WTC11 (cell line): ENCODE measurements at regions not wholly inside any gene's neighbourhood (a gene's known extent, or its start where the extent isn't known, plus 50 kb on each side); places are given as distances from the start of the nearest gene placed in this dataset.

Experiments used
- ATAC-seq: fragments of 200-7000 bp; cut with Tn5 transposase; 2 replicates; pipeline ENCODE4 v1.10.0; 2021; ENCODE audit warnings: mild to moderate bottlenecking, moderate library complexity
- CTCF ChIA-PET: fragments of 300-600 bp; sonication (Branson Sonifier 250); formaldehyde crosslinking; loops from one replicate; lab custom pipeline; 2021; ENCODE audit warnings: antibody characterized with exemption; lab: Charles Lee
- POLR2A ChIA-PET: fragments of 350-600 bp; sonication (Branson Sonifier 250); formaldehyde crosslinking; loops from one replicate; lab custom pipeline; 2021; ENCODE audit warnings: antibody characterized with exemption; lab: Charles Lee
- DNase-seq: peaks from one replicate; pipeline ENCODE4 v3.0.0; 2021; ENCODE audit warnings: low spot score
- H3K27ac Mint-ChIP-seq: 2 replicates; pipeline ENCODE4 v1.8.0; 2021; ENCODE audit warnings: mixed read lengths
- H3K27me3 Mint-ChIP-seq: 2 replicates; pipeline ENCODE4 v1.8.0; 2021; ENCODE audit warnings: low read depth, mild to moderate bottlenecking, moderate library complexity, mixed read lengths
- H3K36me3 Mint-ChIP-seq: 2 replicates; pipeline ENCODE4 v1.8.0; 2021; ENCODE audit warnings: mixed read lengths
- H3K4me1 Mint-ChIP-seq: 2 replicates; pipeline ENCODE4 v1.8.0; 2022; ENCODE audit warnings: mixed read lengths
- H3K4me3 Mint-ChIP-seq: 2 replicates; pipeline ENCODE4 v1.8.0; 2021; ENCODE audit warnings: mild to moderate bottlenecking, moderate library complexity, mixed read lengths
- H3K9me3 Mint-ChIP-seq: 2 replicates; pipeline ENCODE4 v1.8.0; 2021; ENCODE audit warnings: mixed read lengths
- ATF3 ChIP-seq: sonication (generic); formaldehyde crosslinking; conservative IDR thresholded peaks from 2 replicates; pipeline ENCODE4 v1.8.1; 2022; ENCODE audit warnings: mild to moderate bottlenecking, missing genetic modification reagents
- E2F4 ChIP-seq: sonication (generic); formaldehyde crosslinking; IDR thresholded peaks from 2 replicates; pipeline ENCODE4 v1.8.1; 2022; ENCODE audit warnings: low read depth, mild to moderate bottlenecking, moderate library complexity, missing genetic modification reagents, borderline replicate concordance
- FOXK1 ChIP-seq: sonication (generic); formaldehyde crosslinking; IDR thresholded peaks from 2 replicates; pipeline ENCODE4 v1.8.0; 2022; ENCODE audit warnings: mild to moderate bottlenecking, moderate library complexity, missing genetic modification reagents
- FOXP1 ChIP-seq: sonication (generic); formaldehyde crosslinking; IDR thresholded peaks from 2 replicates; pipeline ENCODE4 v1.8.0; 2022; ENCODE audit warnings: missing genetic modification reagents, mild to moderate bottlenecking, moderate library complexity, borderline replicate concordance
- HMGA2 ChIP-seq: fragments of 250-450 bp; sonication (Bioruptor Pico); IDR thresholded peaks from 2 replicates; pipeline ENCODE4 v1.4.0; 2021; ENCODE audit warnings: mild to moderate bottlenecking, moderate library complexity
- HMGXB4 ChIP-seq: sonication (generic); formaldehyde crosslinking; IDR thresholded peaks from 2 replicates; pipeline ENCODE4 v1.8.1; 2023; ENCODE audit warnings: mild to moderate bottlenecking, moderate library complexity, missing genetic modification reagents
- JAZF1 ChIP-seq: fragments of 250-450 bp; sonication (Bioruptor Pico); IDR thresholded peaks from 2 replicates; pipeline ENCODE4 v1.9.0; 2021; ENCODE audit warnings: moderate library complexity, mild to moderate bottlenecking, inconsistent platforms
- PRDM15 ChIP-seq: sonication (generic); formaldehyde crosslinking; IDR thresholded peaks from 2 replicates; pipeline ENCODE4 v1.8.0; 2022; ENCODE audit warnings: missing genetic modification reagents
- PREB ChIP-seq: sonication (generic); formaldehyde crosslinking; IDR thresholded peaks from 2 replicates; pipeline ENCODE4 v1.8.1; 2022; ENCODE audit warnings: mild to moderate bottlenecking, missing genetic modification reagents, moderate library complexity, borderline replicate concordance
- SMAD4 ChIP-seq: sonication (generic); formaldehyde crosslinking; IDR thresholded peaks from 2 replicates; pipeline ENCODE4 v1.8.0; 2022; ENCODE audit warnings: mild to moderate bottlenecking, missing genetic modification reagents
- SP1 ChIP-seq: sonication (generic); formaldehyde crosslinking; conservative IDR thresholded peaks from 2 replicates; pipeline ENCODE4 v1.8.1; 2022; ENCODE audit warnings: missing genetic modification reagents
- STAT6 ChIP-seq: sonication (generic); formaldehyde crosslinking; conservative IDR thresholded peaks from 2 replicates; pipeline ENCODE4 v1.8.1; 2023; ENCODE audit warnings: mild to moderate bottlenecking, low read depth, missing genetic modification reagents, moderate library complexity
- TEAD1 ChIP-seq: sonication (generic); formaldehyde crosslinking; IDR thresholded peaks from 2 replicates; pipeline ENCODE4 v1.8.0; 2022; ENCODE audit warnings: mild to moderate bottlenecking, missing genetic modification reagents
- TEAD4 ChIP-seq: sonication (generic); formaldehyde crosslinking; IDR thresholded peaks from 2 replicates; pipeline ENCODE4 v1.8.0; 2022; ENCODE audit warnings: mild to moderate bottlenecking, missing genetic modification reagents
- USF1 ChIP-seq: sonication (generic); formaldehyde crosslinking; IDR thresholded peaks from 2 replicates; pipeline ENCODE4 v1.8.0; 2022; ENCODE audit warnings: mild to moderate bottlenecking, missing genetic modification reagents
- USF2 ChIP-seq: sonication (generic); formaldehyde crosslinking; IDR thresholded peaks from 2 replicates; pipeline ENCODE4 v1.8.1; 2023; ENCODE audit warnings: mild to moderate bottlenecking, missing genetic modification reagents, moderate library complexity
- ZNF121 ChIP-seq: sonication (generic); formaldehyde crosslinking; IDR thresholded peaks from 2 replicates; pipeline ENCODE4 v1.8.0; 2023; ENCODE audit warnings: missing genetic modification reagents
- ZNF425 ChIP-seq: fragments of 250-450 bp; sonication (Bioruptor Pico); conservative IDR thresholded peaks from 2 replicates; pipeline ENCODE4 v1.9.0; 2021; ENCODE audit warnings: mild to moderate bottlenecking

GRCh38 chr14:54109521-54110120 is 153.0 kb upstream of the BMP4 start:
- CTCF ChIA-PET: no interaction called here
- POLR2A ChIA-PET: no interaction called here
- H3K36me3 Mint-ChIP-seq: peaks cover 2% of the 10 kb centered on the region; the same call in 1 of the 2 replicates
- H3K27me3 Mint-ChIP-seq: no peaks in the 10 kb centered on the region
- peaks cover 14% of the 10 kb centered on the region for H3K9me3 Mint-ChIP-seq
- TF ChIP-seq SP1 (CRISPR knock-in tag) (no peak), PREB (no peak), TEAD1 (CRISPR knock-in tag) (no peak), FOXK1 (no peak), USF2 (CRISPR knock-in tag) (no peak), ATF3 (CRISPR knock-in tag) (no peak), STAT6 (CRISPR knock-in tag) (no peak), HMGXB4 (CRISPR knock-in tag) (no peak), HMGA2 (CRISPR knock-in tag) (no peak), FOXP1 (CRISPR knock-in tag) (no peak), ZNF425 (CRISPR knock-in tag) (no peak), E2F4 (CRISPR knock-in tag) (no peak), ZNF121 (CRISPR knock-in tag) (no peak), JAZF1 (CRISPR knock-in tag) (no peak), USF1 (no peak), PRDM15 (CRISPR knock-in tag) (no peak), TEAD4 (CRISPR knock-in tag) (no peak), SMAD4 (CRISPR knock-in tag) (no peak)
- H3K4me1 Mint-ChIP-seq: peaks cover 25% of the 10 kb centered on the region
- ATAC-seq: no peak
- H3K27ac Mint-ChIP-seq: no peak overlapping the region
- no peak overlapping the region for H3K4me3 Mint-ChIP-seq
- no peak for DNase-seq
